Islet of Langerhans (tissue), 1 donor: ENCODE measurements at regions not wholly inside any gene's neighbourhood (a gene's known extent, or its start where the extent isn't known, plus 50 kb on each side); places are given as distances from the start of the nearest gene placed in this dataset.
"Not testable (repeated sequence)": the region's sequence is repeated elsewhere in the genome, so short reads cannot be mapped to it uniquely, and the experiment has no call there.

Experiments used
- FAIRE-seq: peaks from one replicate; lab custom pipeline; 2011; peaks lifted over from hg19 to GRCh38; lab: Jason Lieb, UNC

- FAIRE-seq, result no peak
These were observed 1204.8 kb downstream of the GALC start for GRCh38 chr14:86788224-86788623.

GRCh38 chr14:86787717-86788116 lies 1205.3 kb downstream of the GALC start:
- FAIRE-seq, result no peak

- FAIRE-seq, result no peak
These were observed 1210.8 kb downstream of the GALC start for GRCh38 chr14:86782092-86782580.

GRCh38 chr14:86780876-86781510 lies 1212.0 kb downstream of the GALC start:
- no peak for FAIRE-seq

- no peak for FAIRE-seq
These were observed 1212.5 kb downstream of the GALC start for GRCh38 chr14:86780461-86780860.

GRCh38 chr14:86779416-86779815 lies 1213.6 kb downstream of the GALC start:
- FAIRE-seq, result no peak

GRCh38 chr14:86777963-86778602 lies 1214.9 kb downstream of the GALC start:
- peak; percentile 81 for FAIRE-seq

- not testable (repeated sequence) for FAIRE-seq
These were observed 1217.1 kb downstream of the GALC start for GRCh38 chr14:86775896-86776295.

- no peak for FAIRE-seq
These were observed 1218.1 kb downstream of the GALC start for GRCh38 chr14:86774916-86775315.

GRCh38 chr14:86772075-86772474 lies 1220.9 kb downstream of the GALC start:
- FAIRE-seq, result no peak

- FAIRE-seq, result no peak
These were observed 1222.8 kb downstream of the GALC start for GRCh38 chr14:86770186-86770585.

GRCh38 chr14:86766469-86766868 lies 1226.5 kb downstream of the GALC start:
- FAIRE-seq, result no peak

GRCh38 chr14:86761611-86762010 lies 1231.4 kb downstream of the GALC start:
- no peak for FAIRE-seq

GRCh38 chr14:86756521-86757190 lies 1226.7 kb downstream of the FLRT2 start:
- no peak for FAIRE-seq

- not testable (repeated sequence) for FAIRE-seq
These were observed 1220.5 kb downstream of the FLRT2 start for GRCh38 chr14:86750488-86750887.

GRCh38 chr14:86739761-86740160 lies 1209.8 kb downstream of the FLRT2 start:
- no peak for FAIRE-seq

GRCh38 chr14:86731427-86731826 lies 1201.5 kb downstream of the FLRT2 start:
- not testable (repeated sequence) for FAIRE-seq

GRCh38 chr14:86723254-86723624 lies 1193.3 kb downstream of the FLRT2 start:
- no peak for FAIRE-seq

GRCh38 chr14:86722612-86723253 lies 1192.8 kb downstream of the FLRT2 start:
- FAIRE-seq, result no peak

- FAIRE-seq, result peak; percentile 17
These were observed 1184.6 kb downstream of the FLRT2 start for GRCh38 chr14:86714575-86714974.

- no peak for FAIRE-seq
These were observed 1184.2 kb downstream of the FLRT2 start for GRCh38 chr14:86714153-86714552.

- FAIRE-seq, result no peak
These were observed 1182.8 kb downstream of the FLRT2 start for GRCh38 chr14:86712727-86713126.

GRCh38 chr14:86712176-86712575 lies 1182.2 kb downstream of the FLRT2 start:
- no peak for FAIRE-seq
